H1 (cell line): ENCODE measurements at regions not wholly inside any gene's neighbourhood (a gene's known extent, or its start where the extent isn't known, plus 50 kb on each side); places are given as distances from the start of the nearest gene placed in this dataset.

Source experiments
- CTCF ChIA-PET: fragments of 300-600 bp; sonication (Branson Sonifier 250); formaldehyde crosslinking; loops from one replicate; lab custom pipeline; 2021; ENCODE audit not compliant: partially characterized antibody; lab: Charles Lee
- POLR2A ChIA-PET: fragments of 300-600 bp; sonication (Branson Sonifier 250); formaldehyde crosslinking; loops from one replicate; lab custom pipeline; 2021; ENCODE audit warnings: inconsistent platforms; ENCODE audit not compliant: partially characterized antibody; lab: Charles Lee
- DNase-seq, 2 experiments: peaks; one replicate each; pipeline versions ENCODE4 v3.0.0 to v3.0.0-alpha.2; 2010 to 2022; ENCODE audit warnings: low spot score in 2 of 2, low read depth in 1 of 2, mixed read lengths in 1 of 2
- FAIRE-seq: peaks from 2 replicates; lab custom pipeline; 2011; peaks lifted over from hg19 to GRCh38; lab: Jason Lieb, UNC
- H2AFZ ChIP-seq: 2 replicates; pipeline ENCODE4 v1.8.1; 2012; ENCODE audit warnings: low read length, inconsistent platforms
- H2AK5ac ChIP-seq: 2 replicates; pipeline ENCODE4 v1.6.1; 2013; ENCODE audit warnings: low read depth, low read length
- H2BK120ac ChIP-seq: replicated peaks from 2 replicates; pipeline ENCODE3; 2013; ENCODE audit warnings: low read depth, low read length, inconsistent platforms
- H2BK12ac ChIP-seq: 2 replicates; pipeline ENCODE4 v1.6.1; 2013; ENCODE audit warnings: low read depth, low read length
- H2BK15ac ChIP-seq: 2 replicates; pipeline ENCODE4 v1.6.1; 2013; ENCODE audit warnings: low read length
- H2BK20ac ChIP-seq: 2 replicates; pipeline ENCODE4 v1.6.1; 2013; ENCODE audit warnings: low read length
- H2BK5ac ChIP-seq: 2 replicates; pipeline ENCODE4 v1.6.1; 2013; ENCODE audit warnings: low read depth, low read length
- H3K14ac ChIP-seq: 2 replicates; pipeline ENCODE4 v1.6.1; 2013; ENCODE audit warnings: inconsistent platforms; ENCODE audit not compliant: insufficient read length
- H3K18ac ChIP-seq: 2 replicates; pipeline ENCODE4 v1.6.1; 2013; ENCODE audit warnings: low read length; ENCODE audit errors: extremely low read depth
- H3K23ac ChIP-seq: 2 replicates; pipeline ENCODE4 v1.6.1; 2013; ENCODE audit warnings: inconsistent platforms; ENCODE audit not compliant: insufficient read length
- H3K23me2 ChIP-seq: 2 replicates; pipeline ENCODE4 v1.6.1; 2013; ENCODE audit warnings: low read depth, low read length
- H3K27ac ChIP-seq: 2 replicates; pipeline ENCODE4 v1.6.1; 2011; ENCODE audit warnings: low read depth, low read length, inconsistent platforms
- H3K27me3 ChIP-seq, 4 experiments: replicated peaks in 1 of 4; 1 replicate in 1 of 4; 2 replicates in 3 of 4; pipeline versions ENCODE4 v1.6.1 to v1.8.1; 2011 to 2013; ENCODE audit warnings: low read length in 3 of 4, mild to moderate bottlenecking in 3 of 4, inconsistent platforms in 2 of 4, mixed read lengths in 2 of 4, moderate library complexity in 1 of 4; ENCODE audit not compliant: control insufficient read depth in 3 of 4, insufficient read depth in 3 of 4; ENCODE audit errors: extremely low read depth in 1 of 4
- H3K36me3 ChIP-seq, 4 experiments: 2 replicates each; pipeline versions ENCODE4 v1.6.1 to v1.8.1; 2011 to 2013; ENCODE audit warnings: mild to moderate bottlenecking in 4 of 4, low read length in 3 of 4, moderate library complexity in 2 of 4, control low read depth in 1 of 4, inconsistent platforms in 1 of 4; ENCODE audit not compliant: insufficient read depth in 4 of 4, control insufficient read depth in 2 of 4
- H3K4ac ChIP-seq: replicated peaks from 2 replicates; pipeline ENCODE3; 2013; ENCODE audit warnings: low read length, low read depth, mixed read lengths, inconsistent platforms; ENCODE audit not compliant: insufficient read length
- H3K4me1 ChIP-seq, 4 experiments: replicated peaks in 1 of 4; 1 replicate in 1 of 4; 2 replicates in 3 of 4; pipeline versions ENCODE4 v1.6.1 to v1.8.1; 2011 to 2013; ENCODE audit warnings: low read length in 3 of 4, inconsistent platforms in 2 of 4, mixed read lengths in 1 of 4; ENCODE audit not compliant: insufficient read depth in 4 of 4, control insufficient read depth in 3 of 4
- H3K4me2 ChIP-seq, 2 experiments: 2 replicates each; pipeline versions ENCODE4 v1.6.1 to v1.8.1; 2011 to 2013; ENCODE audit warnings: low read depth in 2 of 2, low read length in 2 of 2, control low read depth in 1 of 2, inconsistent platforms in 1 of 2, mild to moderate bottlenecking in 1 of 2; ENCODE audit not compliant: insufficient read depth in 1 of 2
- H3K4me3 ChIP-seq, 4 experiments: fragments of 200-600, 300-600 bp in 1 of 4; sonication (generic), shearing (Covaris generic), sonication (Bioruptor Twin) in 1 of 4; 2 replicates each; pipeline versions ENCODE4 v1.5.1 to v1.8.1; 2011 to 2016; ENCODE audit warnings: low read length in 4 of 4, low read depth in 3 of 4, control low read depth in 2 of 4, inconsistent platforms in 2 of 4, mild to moderate bottlenecking in 2 of 4, mixed read lengths in 1 of 4, moderate library complexity in 1 of 4; ENCODE audit not compliant: insufficient read depth in 2 of 4; ENCODE audit errors: extremely low read depth in 1 of 4
- H3K56ac ChIP-seq: replicated peaks from 2 replicates; pipeline ENCODE3; 2013; ENCODE audit warnings: low read depth, mild to moderate bottlenecking, mixed read lengths, low read length, inconsistent platforms; ENCODE audit not compliant: insufficient read length
- H3K79me1 ChIP-seq: 2 replicates; pipeline ENCODE4 v1.6.1; 2013; ENCODE audit warnings: low read depth, low read length, control low read depth
- H3K79me2 ChIP-seq, 2 experiments: 2 replicates each; pipeline versions ENCODE4 v1.6.1 to v1.8.1; 2012 to 2013; ENCODE audit warnings: low read length in 2 of 2, mild to moderate bottlenecking in 2 of 2, inconsistent platforms in 1 of 2; ENCODE audit not compliant: insufficient read depth in 2 of 2, control insufficient read depth in 1 of 2
- H3K9ac ChIP-seq, 4 experiments: replicated peaks in 1 of 4; 1 replicate in 1 of 4; 2 replicates in 3 of 4; pipeline versions ENCODE4 v1.6.1 to v1.8.1; 2011 to 2013; ENCODE audit warnings: low read depth in 3 of 4, low read length in 3 of 4, control low read depth in 2 of 4, mild to moderate bottlenecking in 2 of 4, moderate library complexity in 2 of 4, inconsistent platforms in 1 of 4; ENCODE audit errors: extremely low read depth in 1 of 4
- H3K9me3 ChIP-seq, 2 experiments: 2 replicates each; pipeline versions ENCODE4 v1.6.1 to v1.8.1; 2012 to 2013; ENCODE audit warnings: mild to moderate bottlenecking in 2 of 2, moderate library complexity in 2 of 2, control low read depth in 1 of 2, inconsistent platforms in 1 of 2, low read depth in 1 of 2, low read length in 1 of 2, mixed read lengths in 1 of 2; ENCODE audit not compliant: insufficient read depth in 2 of 2
- H4K20me1 ChIP-seq, 2 experiments: replicated peaks in 1 of 2; 2 replicates each; pipeline versions ENCODE3 to v1.8.1; 2011 to 2013; ENCODE audit warnings: inconsistent platforms in 2 of 2, low read length in 2 of 2, mild to moderate bottlenecking in 1 of 2; ENCODE audit not compliant: insufficient read depth in 2 of 2, control insufficient read depth in 1 of 2
- H4K5ac ChIP-seq: 2 replicates; pipeline ENCODE4 v1.6.1; 2013; ENCODE audit warnings: low read length, low read depth, mixed read lengths, inconsistent platforms; ENCODE audit not compliant: insufficient read length
- H4K8ac ChIP-seq: 2 replicates; pipeline ENCODE4 v1.8.0; 2013; ENCODE audit warnings: mild to moderate bottlenecking, moderate library complexity, low read length, inconsistent platforms; ENCODE audit not compliant: insufficient read depth; ENCODE audit errors: extremely low read depth
- H4K91ac ChIP-seq: replicated peaks from 2 replicates; pipeline ENCODE3; 2013; ENCODE audit warnings: low read length, mixed read lengths, inconsistent platforms; ENCODE audit not compliant: insufficient read length
- CTCF ChIP-seq, 3 experiments: IDR thresholded peaks; 1 replicate in 2 of 3; 2 replicates in 1 of 3; pipeline versions ENCODE4 v1.5.1 to v1.6.1; 2011; ENCODE audit warnings: low read length in 3 of 3, mild to moderate bottlenecking in 3 of 3, inconsistent platforms in 2 of 3, low read depth in 1 of 3, moderate library complexity in 1 of 3; ENCODE audit not compliant: insufficient read depth in 1 of 3; ENCODE audit errors: control extremely low read depth in 1 of 3
- RAD21 ChIP-seq, 2 experiments: IDR thresholded peaks in 1 of 2; conservative IDR thresholded peaks in 1 of 2; 2 replicates each; pipeline ENCODE4 v1.6.1; 2011; ENCODE audit warnings: low read depth in 2 of 2, low read length in 2 of 2, improper control_type of control experiment in 1 of 2, inconsistent platforms in 1 of 2, mild to moderate bottlenecking in 1 of 2, moderate library complexity in 1 of 2
- SUZ12 ChIP-seq: fragments of 200-600 bp; sonication (generic); IDR thresholded peaks from 2 replicates; pipeline ENCODE4 v1.6.1; 2012; ENCODE audit warnings: mild to moderate bottlenecking, inconsistent platforms, low read length, moderate library complexity, mixed read lengths
- WGBS, 2 experiments: shearing (Covaris generic) in 1 of 2; methylation state at CpG; one replicate each; pipeline versions ENCODE4 v1.1.6 to v1.1.7; 2013 to 2015; ENCODE audit warnings: low lambda C conversion rate in 2 of 2, mixed read lengths in 2 of 2, inconsistent platforms in 1 of 2, low coverage in 1 of 2, missing lambda C conversion rate in 1 of 2; ENCODE audit not compliant: insufficient replicate concordance in 2 of 2, insufficient coverage in 1 of 2, insufficient read length in 1 of 2; ENCODE audit errors: extremely low coverage in 1 of 2, missing lambda C conversion rate in 1 of 2; 5-methylcytosine and 5-hydroxymethylcytosine counted together

GRCh38 chr12:114245555-114245954 is 160.4 kb downstream of the TBX5 start:
- 0 out of 4 replicates have a peak, but pooled peaks cover 0 to 4% of the 10 kb centered on the region in 2 experiments for H3K9me3 ChIP-seq
- no peak overlapping the region for H2BK12ac ChIP-seq
- no peaks in the 10 kb centered on the region for H3K27me3 ChIP-seq
- no peak overlapping the region for H3K14ac ChIP-seq
- H2BK20ac ChIP-seq: no peak overlapping the region
- no peak overlapping the region for H3K18ac ChIP-seq
- no peaks in the 10 kb centered on the region for H3K23me2 ChIP-seq
- DNase-seq (peak in 1 of 2 experiments; percentile 33), FAIRE-seq (peak; percentile 95)
- H3K27ac ChIP-seq: no peak overlapping the region
- H3K79me2 ChIP-seq: no peaks in the 10 kb centered on the region
- no peak overlapping the region for H2BK15ac ChIP-seq
- ChIA-PET CTCF (interaction anchor here (0.6 to 4.1 kb wide), 22 partner anchors 15 to 264 kb away, joined by 3 to 29 read pairs (median 4); no protein-coding TSS in a partner anchor), POLR2A (interaction anchor here (1.1 kb wide), 1 partner anchor 67 kb away, joined by 3 read pairs; no protein-coding TSS in a partner anchor)
- H4K91ac ChIP-seq: no peak overlapping the region
- H4K5ac ChIP-seq: no peak overlapping the region
- no peak overlapping the region for H3K4me3 ChIP-seq
- H3K56ac ChIP-seq: no peak overlapping the region
- H3K23ac ChIP-seq: no peak overlapping the region
- TF ChIP-seq SUZ12 (no peak), RAD21 (IDR thresholded peaks at IDR 0.05 in 1 of 2, conservative IDR thresholded peaks at IDR 0.05 in 1 of 2; ENCODE audit: low read depth in 2 of 2, low read length in 2 of 2) (peak; percentile 84 to 92), CTCF (IDR thresholded peaks at IDR 0.05; ENCODE audit: control extremely low read depth in 1 of 3, insufficient read depth in 1 of 3, low read depth in 1 of 3, low read length in 3 of 3) (peak; percentile 52 to 92 (median 80))
- WGBS, 2 experiments: 21% methylated on average over 4 of the region's 4 CpGs; no CpG with 5 or more reads in 1 of the 2 experiments
- H4K20me1 ChIP-seq: no peaks in the 10 kb centered on the region
- H3K4me2 ChIP-seq: no peak overlapping the region
- H2BK5ac ChIP-seq: no peak overlapping the region
- H3K4ac ChIP-seq: no peak overlapping the region
- H2AFZ ChIP-seq: no peak overlapping the region
- H2AK5ac ChIP-seq: no peak overlapping the region
- no peaks in the 10 kb centered on the region for H3K4me1 ChIP-seq
- H4K8ac ChIP-seq: no peak overlapping the region
- H3K36me3 ChIP-seq: no peaks in the 10 kb centered on the region
- H2BK120ac ChIP-seq: no peak overlapping the region
- no peaks in the 10 kb centered on the region for H3K79me1 ChIP-seq
- no peak overlapping the region for H3K9ac ChIP-seq
